Amygdala (tissue), 56 donors: ENCODE measurements at regions not wholly inside any gene's neighbourhood (a gene's known extent, or its start where the extent isn't known, plus 50 kb on each side); places are given as distances from the start of the nearest gene placed in this dataset.
"Not testable (repeated sequence)": the region's sequence is repeated elsewhere in the genome, so short reads cannot be mapped to it uniquely, and the experiment has no call there.

Experiments
- DNase-seq, 56 donors: peaks; one replicate each; lab custom pipeline; 2025; lab: John Stamatoyannopoulos, UW

DNA sequence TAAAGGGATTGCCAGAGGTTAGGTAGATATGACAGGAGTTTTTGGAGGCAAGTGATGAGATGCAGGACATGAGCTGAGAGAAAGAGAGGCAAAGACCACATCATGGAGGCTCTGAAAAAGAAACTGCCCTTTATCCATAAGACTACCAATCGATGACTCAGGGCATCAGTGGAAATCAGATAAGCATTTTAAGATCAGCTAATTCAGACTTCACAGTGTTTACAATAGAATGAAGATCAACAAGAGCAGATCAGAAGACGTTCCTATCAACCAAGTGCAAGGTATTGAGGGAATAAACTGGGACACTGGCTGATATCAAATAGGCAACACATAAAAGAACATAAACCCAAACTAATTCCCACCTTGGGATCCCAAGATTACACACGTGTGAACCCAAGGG, 227.2 kb downstream of the SLCO4C1 start:
- no peak for DNase-seq

DNA sequence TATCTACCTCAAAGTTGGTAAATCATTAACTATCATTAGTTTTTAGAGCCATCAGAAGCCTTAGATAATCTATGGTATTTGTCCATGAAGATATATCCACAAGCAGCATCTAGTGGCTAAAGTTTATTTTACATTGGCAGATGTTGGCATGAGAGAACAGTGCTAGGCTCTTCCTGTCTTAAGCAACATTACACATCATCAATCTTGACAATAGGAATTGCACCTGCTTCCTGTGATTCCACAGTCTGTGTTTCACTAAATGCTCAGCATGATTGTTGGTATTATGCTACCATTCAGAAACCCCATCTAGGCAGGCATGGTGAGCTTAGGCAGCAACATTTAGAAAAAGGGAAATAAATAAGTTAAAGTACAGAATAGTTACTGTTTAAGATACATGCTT, 246.6 kb downstream of the SLCO4C1 start:
- DNase-seq, result no peak

DNA sequence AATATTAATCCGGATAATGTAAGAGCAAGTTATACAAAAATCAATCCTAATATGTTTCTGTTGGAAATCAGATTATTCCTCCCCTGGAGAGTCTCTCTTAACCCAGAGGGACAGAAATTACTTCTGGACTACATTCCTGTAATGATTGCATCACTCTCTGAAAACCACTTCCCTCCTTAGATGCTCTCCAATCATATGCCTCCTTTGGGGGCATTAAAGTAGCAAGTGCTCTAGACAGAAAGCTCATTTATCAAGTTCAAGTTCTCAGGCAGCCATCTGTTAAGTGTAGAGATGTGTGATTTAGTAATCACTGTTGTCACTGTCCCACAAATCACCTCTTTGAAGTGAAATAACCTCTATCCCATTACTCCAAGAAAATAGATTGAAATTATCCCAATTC, 247.1 kb downstream of the SLCO4C1 start:
- DNase-seq, result no peak

DNA sequence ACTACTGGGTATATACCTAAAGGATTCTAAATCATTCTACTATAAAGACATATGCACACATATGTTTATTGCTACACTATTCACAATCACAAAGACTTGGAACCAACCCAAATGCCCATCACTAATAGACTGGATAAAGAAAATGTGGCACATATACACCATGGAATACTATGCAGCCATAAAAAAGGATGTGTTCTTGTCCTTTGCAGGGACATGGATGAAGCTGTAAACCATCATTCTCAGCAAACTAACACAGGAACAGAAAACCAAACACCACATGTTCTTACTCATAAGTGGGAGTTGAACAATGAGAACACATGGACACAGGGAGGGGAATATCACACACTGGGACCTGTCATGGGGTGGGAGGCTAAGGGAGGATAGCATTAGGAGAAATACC, 249.0 kb downstream of the SLCO4C1 start:
- not testable (repeated sequence) for DNase-seq

DNA sequence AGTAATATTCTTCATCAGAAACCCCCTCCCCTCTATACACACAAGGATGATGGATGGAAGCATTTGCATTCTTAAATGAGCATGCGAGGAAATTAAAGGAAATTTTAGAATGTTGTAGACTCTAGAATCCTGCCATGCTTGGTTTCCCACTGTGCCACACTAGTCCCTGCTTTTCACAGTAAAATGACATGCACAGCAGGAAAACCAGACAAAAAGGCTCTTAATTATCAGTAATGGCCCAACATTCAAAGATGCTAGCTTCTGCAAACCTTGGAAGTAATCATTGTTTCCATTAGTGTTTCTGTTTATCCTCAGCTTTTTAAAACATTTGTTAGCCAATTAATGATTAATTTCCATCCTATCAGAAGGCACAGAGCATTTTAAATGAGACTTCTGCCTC, 255.8 kb downstream of the SLCO4C1 start:
- DNase-seq, result no peak

DNA sequence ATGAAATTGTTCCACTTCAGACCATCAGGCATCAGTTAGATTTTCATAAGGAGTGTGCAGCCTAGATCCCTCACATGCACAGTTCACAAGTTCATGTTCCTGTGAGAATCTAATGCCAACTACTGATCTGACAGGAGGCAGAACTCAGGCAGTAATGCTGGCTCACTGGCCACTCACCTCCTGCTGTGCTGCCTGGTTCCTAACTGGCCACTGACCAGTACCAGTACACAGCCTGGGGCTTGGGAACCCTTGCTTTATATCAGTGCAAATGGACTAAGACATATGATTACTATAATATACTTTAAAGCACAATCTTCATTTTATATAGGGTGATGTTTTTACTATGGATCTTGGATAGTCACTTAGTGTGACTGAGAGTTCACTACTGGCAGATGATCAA, 259.2 kb downstream of the SLCO4C1 start:
- no peak for DNase-seq

DNA sequence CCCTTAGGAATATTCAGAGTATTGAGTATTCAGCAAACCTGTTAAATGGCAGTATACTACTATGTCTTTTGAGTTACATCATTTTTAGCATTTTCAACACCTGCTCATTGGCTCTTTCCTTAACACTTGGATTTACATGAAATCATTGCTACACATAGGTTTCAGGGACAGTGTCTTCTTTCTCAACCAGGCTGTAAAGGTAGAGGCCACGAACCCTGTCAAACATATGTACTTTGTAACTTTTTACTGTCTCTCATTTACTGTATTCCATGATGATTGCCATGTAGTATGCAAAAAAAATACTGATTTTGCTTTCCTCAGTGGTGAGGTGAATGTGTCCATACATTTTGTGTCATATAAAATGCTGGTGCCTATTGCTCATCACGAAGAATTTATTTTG, 264.4 kb downstream of the SLCO4C1 start:
- no peak for DNase-seq

DNA sequence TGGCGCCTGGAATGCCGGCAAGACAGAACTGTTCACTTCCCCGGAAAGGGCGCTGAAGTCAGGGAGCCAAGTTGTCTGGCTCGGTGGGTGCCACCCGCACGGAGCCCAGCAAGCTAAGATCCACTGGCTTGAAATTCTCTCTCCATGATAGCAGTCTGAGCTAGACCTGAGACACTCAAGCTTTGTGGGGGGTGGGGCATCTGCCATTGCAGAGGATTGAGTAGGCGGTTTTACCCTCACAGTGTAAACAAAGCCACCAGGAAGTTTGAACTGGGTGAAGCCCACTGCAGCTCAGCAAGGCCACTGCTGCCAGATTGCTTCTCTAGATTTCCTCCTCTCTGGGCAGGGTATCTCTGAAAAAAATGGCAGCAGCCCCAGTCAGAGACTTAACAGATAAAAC, 277.4 kb downstream of the SLCO4C1 start:
- DNase-seq, result no peak

DNA sequence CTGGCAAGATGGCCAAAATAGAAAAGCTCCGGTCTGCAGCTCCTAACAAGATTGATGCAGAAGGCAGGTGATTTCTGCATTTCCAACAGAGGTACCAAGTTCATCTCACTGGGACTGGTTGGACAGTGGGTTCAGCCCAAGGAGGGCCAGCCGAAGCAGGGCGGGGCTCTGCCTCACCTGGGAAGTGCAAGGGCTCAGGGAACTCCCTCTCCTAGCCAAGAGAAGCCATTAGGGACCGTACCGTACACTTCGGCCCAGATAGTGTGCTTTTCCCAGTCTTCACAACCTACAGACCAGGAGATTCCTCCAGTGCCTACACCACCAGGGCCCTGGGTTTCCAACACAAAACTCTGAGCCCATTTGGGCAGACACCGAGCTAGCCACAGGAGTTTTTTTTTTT, 277.8 kb downstream of the SLCO4C1 start:
- no peak for DNase-seq

DNA sequence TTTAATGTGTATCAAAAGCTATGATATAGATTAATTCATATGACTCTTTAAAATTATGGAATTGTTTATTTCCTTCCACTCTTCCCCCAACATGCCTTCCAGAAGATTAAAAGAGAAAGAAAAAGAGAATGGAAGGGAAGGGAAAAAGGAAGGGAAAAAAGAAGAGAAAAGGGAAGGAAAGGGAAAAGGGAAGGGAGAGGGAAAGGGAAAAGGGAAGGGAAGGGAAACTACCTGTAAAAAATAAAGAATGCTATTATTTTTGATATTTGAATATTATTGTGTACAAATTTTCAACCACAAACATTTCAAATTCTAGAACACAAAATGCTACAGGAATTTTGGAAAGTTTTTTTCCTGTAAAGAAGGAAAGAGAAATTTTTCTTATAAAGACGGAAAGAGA, 281.7 kb downstream of the SLCO4C1 start:
- DNase-seq, result no peak

DNA sequence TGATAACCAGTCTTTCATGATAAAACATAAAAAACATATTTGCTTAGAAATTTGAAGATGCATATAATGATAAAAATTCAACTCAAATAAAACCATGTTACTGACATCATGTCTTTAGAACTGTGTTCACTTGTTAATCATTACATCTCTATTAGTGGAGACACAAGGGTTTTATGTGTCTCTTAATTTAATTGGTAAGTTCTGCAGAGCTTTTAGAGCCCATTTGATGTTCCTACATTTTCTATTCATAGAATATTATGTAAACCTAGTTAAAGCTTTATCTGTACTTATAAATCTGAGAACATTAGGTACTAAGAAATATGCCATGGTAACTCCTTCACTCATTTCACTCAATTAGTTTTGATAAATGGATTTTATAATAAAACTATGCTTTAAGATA, 285.4 kb downstream of the SLCO4C1 start:
- no peak for DNase-seq

DNA sequence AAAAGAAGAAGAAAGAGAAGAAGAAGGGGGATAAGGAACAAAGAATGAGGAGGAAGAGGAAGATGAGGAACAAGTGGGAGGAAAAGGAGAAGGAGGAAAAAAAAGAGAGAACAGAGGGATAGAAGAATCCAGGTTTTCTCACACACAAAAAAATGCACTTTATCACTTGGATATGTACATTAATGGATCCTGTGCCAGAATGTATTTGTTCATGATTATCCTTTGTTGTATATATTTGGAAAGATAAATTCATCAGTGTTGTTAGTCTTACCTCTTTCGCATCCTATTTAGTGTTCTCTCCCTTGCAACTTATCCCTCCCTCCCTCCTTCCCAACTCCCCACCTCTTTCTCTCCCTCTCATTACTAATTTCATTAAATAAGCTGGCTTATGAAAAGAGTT, 298.8 kb downstream of the SLCO4C1 start:
- no peak for DNase-seq

DNA sequence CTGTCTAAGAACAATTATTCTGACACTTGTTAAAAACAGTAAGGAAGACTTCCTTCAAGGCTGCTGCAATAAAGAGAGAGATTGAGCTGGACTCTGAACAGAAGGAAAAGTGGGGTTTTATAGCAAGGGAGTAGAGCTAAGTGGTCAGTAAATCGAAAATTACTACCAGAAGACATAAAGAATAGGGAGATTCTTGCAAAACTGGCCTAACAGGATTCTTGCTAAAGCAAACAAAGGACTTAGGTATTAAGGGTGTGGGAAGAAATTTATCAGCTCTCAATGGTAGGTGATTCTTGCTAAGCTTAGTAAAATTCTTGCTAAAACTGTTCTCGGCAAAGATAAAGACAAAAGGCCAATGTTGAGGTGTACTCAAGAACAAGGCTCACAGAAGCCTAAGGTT, 300.5 kb downstream of the SLCO4C1 start:
- DNase-seq, result no peak

DNA sequence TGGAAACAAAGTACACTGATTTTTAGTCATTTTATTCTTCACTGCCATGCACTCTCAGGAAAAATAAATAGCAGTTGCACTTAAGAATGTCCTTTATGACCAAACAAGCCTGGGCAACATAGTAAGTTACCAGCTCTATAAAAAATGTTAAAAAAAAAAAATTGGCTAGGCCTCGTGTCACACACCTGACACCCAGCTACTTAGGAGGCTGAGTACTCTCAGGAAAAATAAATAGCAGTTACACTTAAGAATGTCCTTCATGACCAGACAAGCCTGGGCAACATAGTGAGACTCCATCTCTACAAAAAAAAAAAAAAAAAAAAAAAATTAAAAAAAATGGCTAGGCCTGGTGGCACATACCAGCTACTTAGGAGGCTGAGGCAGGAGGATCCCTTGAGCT, 304.6 kb downstream of the SLCO4C1 start:
- DNase-seq, result no peak

DNA sequence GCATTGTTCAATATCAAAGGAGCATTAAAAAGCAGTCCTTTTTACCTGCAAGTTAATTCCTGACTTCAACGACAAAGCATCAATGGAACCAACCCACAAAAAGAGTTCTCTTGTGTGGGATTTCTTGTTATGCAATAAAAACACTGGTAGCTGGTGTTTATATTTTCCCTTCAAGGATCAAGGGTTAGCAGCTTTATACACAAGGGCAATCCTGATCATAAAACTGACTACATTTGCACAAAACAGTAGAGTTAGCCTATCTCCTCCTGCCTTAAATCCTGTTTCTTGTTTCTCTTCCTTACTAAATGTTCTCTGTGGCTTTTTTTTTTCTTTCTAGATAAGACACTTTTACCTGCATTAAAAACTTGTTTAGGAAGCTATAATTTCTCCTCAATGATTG, 306.4 kb downstream of the SLCO4C1 start:
- DNase-seq, result no peak

DNA sequence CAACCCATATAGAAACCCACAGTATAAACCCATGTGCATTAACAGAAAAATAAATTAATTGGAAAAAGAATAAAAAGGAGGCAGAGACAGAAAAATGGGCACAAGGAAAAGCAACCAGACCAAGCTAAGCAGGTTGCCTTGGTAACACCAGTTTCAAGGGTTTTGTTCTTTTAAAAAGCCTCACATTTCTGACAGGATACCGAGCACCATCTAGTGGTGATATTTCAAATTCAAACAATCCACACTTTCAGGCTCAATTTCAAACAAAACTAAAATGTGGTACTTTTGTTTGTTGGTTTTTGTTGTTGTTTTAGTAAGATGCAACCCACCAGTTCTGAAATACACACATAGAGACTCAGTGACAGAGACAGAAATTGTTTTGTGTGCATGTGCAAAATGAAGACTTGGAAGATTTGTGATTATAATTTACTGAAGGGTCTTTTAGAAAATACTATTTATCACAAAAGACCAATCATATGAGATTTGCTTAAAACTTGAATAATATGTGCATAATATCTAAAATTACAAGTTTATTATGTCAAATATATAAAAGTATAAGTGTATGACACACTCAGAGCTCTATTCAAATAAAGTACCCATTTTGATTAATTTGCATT, 318.2 kb downstream of the SLCO4C1 start:
- DNase-seq, result peak in 3 of 56 donors; percentile 1 to 38 (median 8)

DNA sequence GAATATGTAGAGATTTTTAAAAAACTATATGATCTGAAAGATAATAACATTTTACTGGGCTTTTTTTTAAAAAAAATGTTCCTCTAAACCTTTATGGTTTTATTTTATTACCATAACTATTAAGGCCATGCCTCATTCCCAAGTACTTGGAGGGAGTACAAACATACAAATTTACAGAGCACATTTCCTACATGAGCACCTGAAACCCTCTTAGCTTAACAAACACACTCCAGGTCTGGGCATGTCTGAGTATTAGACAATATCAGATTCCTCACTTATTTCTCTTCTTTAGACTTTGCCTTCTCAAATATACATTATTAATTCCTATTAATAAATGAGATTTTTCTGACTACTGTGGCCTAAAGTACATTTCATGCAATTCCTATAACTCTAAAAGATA, 319.2 kb downstream of the SLCO4C1 start:
- no peak for DNase-seq

DNA sequence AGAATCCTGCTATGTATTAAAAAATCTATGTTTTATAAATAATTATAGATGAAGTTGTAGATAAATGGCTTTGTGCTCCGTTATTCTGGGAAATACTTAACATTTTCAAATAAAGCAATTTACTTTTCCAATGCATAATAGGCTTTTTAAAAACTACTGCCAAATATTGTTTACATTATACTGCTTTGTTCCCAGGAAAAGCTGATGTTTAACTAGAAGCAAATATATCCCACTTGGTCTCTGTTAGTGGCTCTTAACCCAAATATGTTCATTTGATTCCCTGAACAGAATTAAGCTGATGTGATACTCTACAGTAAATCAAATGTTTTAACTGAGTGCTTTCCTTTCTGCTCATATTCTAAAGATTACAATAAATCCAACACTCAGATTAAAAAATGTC, 326.3 kb downstream of the SLCO4C1 start:
- no peak for DNase-seq

DNA sequence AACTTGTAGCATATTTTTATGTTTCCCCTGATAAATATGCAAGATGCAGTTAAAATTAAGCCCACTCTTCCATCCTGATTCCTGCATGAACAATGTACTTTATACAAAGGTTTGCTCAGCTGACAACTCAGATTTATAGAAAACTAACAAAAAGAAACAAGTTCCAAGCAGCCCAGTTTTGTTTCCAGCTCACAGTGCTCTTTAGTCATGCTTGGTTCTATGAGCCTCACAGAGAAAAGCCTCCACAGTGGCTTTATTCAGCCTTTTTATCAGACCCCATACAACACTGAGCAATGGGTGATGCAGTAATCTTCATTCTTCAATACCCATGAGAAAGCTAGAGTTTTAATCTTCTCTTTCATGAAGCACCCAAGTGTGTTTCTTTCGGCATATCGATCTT, 329.6 kb downstream of the SLCO4C1 start:
- DNase-seq, result no peak

DNA sequence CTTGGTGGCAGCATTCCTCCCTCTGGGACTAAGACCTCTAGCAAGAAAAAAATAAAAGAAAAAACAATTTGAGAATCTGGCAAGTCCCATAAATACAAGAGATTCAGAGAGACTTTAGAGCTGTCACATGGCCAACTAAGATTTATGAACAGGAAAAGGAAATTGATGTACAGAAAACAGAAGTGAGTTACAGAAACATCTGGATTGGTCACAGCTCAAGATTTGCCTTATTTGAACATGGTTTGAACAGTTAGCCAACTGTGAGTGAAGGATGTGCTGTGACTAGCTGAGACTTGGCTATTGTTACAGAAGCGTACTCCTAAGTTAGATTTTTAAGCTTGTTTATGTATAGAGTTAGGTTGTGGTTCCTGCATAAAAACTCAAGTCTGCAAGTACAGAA, 340.2 kb downstream of the SLCO4C1 start:
- DNase-seq, result no peak

DNA sequence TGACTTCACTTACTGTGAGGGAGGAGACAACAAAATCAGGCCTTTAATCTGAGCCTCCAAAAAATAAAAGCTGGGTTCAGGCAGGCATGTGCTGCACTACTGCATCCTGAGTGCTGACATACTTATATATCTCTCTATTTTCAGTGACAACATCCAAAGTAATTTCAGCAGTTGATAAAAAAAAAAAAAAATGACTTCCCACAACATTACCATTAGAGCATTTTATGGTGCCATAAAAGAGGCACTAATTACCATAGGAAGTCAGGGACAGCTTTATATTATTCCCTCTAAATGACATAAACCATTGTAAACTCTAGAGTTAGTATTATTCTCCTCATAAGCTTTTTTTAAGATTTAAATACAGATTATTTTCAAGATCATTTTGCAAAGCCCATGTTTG, 346.1 kb downstream of the SLCO4C1 start:
- DNase-seq, result no peak

DNA sequence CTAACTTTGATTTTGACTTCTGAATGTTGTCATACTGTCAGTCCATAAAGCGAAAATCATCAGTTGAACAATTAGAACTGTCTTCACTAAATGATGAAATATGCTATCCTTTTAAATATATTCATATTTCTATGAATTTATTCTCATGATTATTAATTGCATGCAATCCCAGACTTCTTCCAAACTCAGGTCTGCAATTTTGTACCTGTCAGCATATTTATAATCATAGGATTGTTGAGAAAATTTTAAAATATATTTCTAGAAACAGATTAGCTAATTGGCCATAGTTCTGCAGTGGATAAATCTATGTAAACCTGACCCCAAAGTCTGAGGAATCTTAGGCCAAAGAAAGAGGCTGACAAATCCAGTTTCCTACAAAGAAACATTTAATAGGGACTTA, 347.5 kb downstream of the SLCO4C1 start:
- DNase-seq, result no peak

DNA sequence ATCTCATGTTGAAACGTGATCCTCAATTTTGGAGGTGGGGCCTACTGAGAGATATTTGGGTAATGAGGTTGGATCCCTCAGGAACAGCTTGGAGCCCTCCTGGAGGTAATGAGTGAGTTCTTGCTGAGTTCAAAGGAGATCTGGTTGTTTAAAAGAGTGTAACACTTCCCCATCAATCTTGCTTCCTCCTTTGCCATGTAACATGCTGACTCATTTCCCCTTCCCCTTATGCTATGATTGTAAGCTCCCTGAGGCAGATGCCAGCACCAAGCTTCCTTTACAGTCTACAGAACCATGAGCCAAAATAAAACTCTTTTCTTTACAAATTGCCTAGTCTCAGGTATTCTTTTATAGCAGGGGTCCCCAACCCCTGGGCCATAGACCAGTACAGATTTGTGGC, 352.3 kb downstream of the SLCO4C1 start:
- DNase-seq, result no peak
